Kidney epithelial cell (primary cell): ENCODE measurements at regions not wholly inside any gene's neighbourhood (a gene's known extent, or its start where the extent isn't known, plus 50 kb on each side); places are given as distances from the start of the nearest gene placed in this dataset.

Source experiments
- DNase-seq: peaks from one replicate; pipeline ENCODE4 v3.0.0-alpha.2; 2010; ENCODE audit warnings: low read depth
- H3K27me3 ChIP-seq: 2 replicates; pipeline ENCODE4 v1.6.0; 2011; ENCODE audit warnings: low read length; ENCODE audit not compliant: control insufficient read depth, insufficient read depth
- H3K36me3 ChIP-seq: 2 replicates; pipeline ENCODE4 v1.5.1; 2011; ENCODE audit warnings: low read length; ENCODE audit not compliant: control insufficient read depth, insufficient read depth
- H3K4me3 ChIP-seq: 2 replicates; pipeline ENCODE4 v1.5.1; 2011; ENCODE audit warnings: low read depth, mild to moderate bottlenecking, control low read depth, low read length
- TF ChIP-seq, protein P1 (sequence below): IDR thresholded peaks from 2 replicates; pipeline ENCODE4 v1.5.1; 2011; ENCODE audit warnings: mild to moderate bottlenecking, moderate library complexity, low read length, control low read depth, inconsistent platforms; ENCODE audit not compliant: insufficient read depth, poor library complexity, severe bottlenecking

DNA sequence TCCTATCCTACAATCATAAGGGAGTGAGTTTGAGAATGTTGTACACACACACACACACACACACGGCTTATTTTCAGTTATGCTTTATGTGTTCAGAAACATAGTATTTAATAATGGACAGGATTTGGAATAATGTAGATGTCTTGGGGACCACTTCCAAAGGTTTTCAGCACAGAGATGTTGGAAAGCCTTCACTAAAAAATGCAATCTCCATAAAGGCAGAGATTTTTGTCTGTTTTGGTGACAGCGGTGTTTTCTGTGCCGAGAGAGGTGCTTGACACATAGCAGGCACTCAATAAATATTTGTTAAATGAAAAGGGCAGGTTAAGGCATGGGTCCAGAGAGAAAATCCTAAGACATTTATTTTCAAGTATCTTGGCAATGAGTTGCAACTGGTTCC lies 428.2 kb upstream of the RGMA start:
- H3K36me3 ChIP-seq, result no peaks in the 10 kb centered on the region
- TF ChIP-seq, protein P1, sequence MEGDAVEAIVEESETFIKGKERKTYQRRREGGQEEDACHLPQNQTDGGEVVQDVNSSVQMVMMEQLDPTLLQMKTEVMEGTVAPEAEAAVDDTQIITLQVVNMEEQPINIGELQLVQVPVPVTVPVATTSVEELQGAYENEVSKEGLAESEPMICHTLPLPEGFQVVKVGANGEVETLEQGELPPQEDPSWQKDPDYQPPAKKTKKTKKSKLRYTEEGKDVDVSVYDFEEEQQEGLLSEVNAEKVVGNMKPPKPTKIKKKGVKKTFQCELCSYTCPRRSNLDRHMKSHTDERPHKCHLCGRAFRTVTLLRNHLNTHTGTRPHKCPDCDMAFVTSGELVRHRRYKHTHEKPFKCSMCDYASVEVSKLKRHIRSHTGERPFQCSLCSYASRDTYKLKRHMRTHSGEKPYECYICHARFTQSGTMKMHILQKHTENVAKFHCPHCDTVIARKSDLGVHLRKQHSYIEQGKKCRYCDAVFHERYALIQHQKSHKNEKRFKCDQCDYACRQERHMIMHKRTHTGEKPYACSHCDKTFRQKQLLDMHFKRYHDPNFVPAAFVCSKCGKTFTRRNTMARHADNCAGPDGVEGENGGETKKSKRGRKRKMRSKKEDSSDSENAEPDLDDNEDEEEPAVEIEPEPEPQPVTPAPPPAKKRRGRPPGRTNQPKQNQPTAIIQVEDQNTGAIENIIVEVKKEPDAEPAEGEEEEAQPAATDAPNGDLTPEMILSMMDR, result no peak
- DNase-seq, result no peak
- no peak overlapping the region for H3K4me3 ChIP-seq
- no peaks in the 10 kb centered on the region for H3K27me3 ChIP-seq

DNA sequence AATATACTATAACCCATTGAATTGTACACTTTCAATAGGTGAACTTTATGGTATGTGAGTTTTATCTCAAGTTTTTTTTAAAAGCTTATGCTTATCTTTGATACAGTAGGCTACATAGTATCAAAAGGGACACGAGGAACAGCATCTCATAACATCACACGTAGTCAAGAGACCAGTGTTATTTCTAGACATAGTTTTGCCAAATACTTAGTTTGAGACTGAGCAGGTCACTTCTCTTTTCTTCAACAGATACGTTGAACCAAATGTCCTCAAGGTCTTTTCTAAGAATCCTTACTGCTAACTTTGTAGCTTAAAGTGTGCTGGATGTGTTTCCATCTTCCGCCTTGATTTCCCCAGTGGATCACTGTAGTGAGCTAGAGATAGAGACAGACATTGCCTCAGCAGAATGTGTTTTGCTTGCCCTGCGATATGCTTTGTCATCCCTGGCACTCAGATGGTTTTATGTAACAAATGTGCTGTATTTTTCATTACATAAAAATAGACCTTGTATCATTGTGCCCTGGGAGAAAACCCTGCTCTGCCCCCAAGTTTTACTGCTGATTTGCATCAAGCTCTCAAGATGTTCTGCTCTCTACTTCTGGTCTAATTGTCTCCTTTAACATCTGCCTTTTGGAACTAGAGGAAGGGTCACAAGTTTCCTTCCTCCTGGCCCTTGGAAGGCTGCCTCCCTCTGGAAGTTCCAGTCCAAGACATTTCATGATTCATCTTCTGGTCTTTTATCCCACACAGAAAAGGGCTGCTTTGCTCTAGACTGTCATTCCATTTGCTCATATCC lies 426.4 kb upstream of the RGMA start:
- Histone ChIP-seq H3K27me3 (no peaks in the 10 kb centered on the region), H3K36me3 (no peaks in the 10 kb centered on the region), H3K4me3 (no peak overlapping the region)
- DNase-seq, result no peak
- TF ChIP-seq, protein P1, result no peak

DNA sequence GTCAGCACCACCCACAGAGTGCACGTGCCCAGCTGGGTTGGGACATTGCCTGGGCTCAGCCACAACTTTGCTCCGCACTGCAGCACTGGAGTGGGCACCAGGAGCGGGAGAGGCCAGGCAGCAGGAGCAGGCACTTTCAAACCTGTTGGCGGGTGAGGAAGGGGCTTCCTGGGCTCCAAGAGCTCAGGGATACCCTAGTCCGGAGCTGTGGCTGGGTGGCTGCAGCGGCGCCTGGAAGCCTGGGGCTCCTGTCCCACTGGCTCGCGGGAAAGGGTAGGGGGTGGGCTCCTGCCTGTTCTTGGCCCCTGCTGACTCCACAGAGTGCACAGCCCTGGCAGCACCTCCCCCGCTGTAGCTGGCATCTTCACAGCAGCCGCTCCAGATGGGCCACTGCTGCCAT lies 417.6 kb upstream of the RGMA start:
- H3K27me3 ChIP-seq, result no peaks in the 10 kb centered on the region
- DNase-seq, result no peak
- no peaks in the 10 kb centered on the region for H3K36me3 ChIP-seq
- TF ChIP-seq, protein P1, result no peak
- no peak overlapping the region for H3K4me3 ChIP-seq

DNA sequence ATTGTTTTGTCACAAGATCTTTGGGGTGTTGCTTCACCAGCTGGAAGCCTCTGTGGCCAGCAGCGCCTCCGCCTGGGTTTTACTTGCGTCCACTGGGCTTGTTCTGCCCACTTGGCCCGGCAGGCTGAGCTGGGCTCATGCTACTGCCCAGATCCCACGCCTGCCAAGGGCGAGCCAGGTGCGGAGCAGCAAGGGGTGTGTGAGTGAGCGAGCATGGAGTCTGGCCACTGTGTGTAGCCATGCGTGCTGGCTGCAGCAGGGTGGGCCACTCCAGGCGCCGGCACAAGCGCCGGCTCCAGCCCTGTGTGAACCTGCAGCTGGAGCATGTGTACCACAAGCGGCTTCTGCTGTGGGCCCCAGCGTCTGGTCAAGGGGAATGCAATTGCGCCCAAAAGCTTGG lies 416.5 kb upstream of the RGMA start:
- no peaks in the 10 kb centered on the region for H3K36me3 ChIP-seq
- TF ChIP-seq, protein P1, result no peak
- H3K27me3 ChIP-seq, result no peaks in the 10 kb centered on the region
- H3K4me3 ChIP-seq, result no peak overlapping the region
- no peak for DNase-seq

DNA sequence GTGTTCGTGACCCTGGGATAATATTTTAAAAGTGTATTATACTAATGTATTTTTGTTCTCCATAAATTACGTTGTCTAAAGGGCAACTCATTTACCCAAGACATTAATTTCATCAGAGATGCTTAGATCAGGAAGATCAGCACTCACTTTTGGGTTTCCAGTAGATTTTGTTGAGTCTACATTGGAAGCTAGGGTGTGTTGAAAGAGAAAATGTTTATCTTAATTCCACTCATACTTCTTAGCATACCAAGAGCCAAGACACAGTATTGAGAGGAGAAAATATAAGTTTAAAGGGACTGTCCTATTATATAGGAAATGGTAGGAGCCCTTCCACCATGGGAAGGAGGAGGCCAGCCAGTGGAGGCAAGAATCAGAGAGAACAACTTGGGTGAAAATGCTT lies 412.9 kb upstream of the RGMA start:
- TF ChIP-seq, protein P1, result no peak
- H3K36me3 ChIP-seq, result no peaks in the 10 kb centered on the region
- no peaks in the 10 kb centered on the region for H3K27me3 ChIP-seq
- no peak for DNase-seq
- no peak overlapping the region for H3K4me3 ChIP-seq

DNA sequence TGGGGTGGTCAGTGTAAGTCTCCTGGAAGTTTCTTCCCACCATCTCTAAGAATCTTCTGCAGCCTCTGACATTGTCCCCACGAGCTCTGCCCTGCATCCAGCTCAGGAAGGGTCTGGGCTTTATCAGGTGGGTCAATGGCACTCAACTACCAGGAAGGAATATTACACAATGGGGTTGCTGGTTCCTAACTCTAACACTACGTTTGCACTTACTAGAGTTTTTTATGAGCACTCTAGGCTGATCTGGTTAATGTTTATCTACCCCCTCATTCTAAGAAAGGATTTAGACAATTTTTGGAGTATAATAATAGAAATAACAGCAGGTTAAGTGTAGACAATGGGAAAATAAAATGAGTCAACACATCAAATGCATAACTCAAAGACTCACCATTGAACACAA lies 411.1 kb upstream of the RGMA start:
- H3K4me3 ChIP-seq, result no peak overlapping the region
- TF ChIP-seq, protein P1, result no peak
- DNase-seq, result no peak
- H3K27me3 ChIP-seq, result no peaks in the 10 kb centered on the region
- H3K36me3 ChIP-seq, result no peaks in the 10 kb centered on the region
